Erythroblast (primary cell): ENCODE measurements at regions not wholly inside any gene's neighbourhood (a gene's known extent, or its start where the extent isn't known, plus 50 kb on each side); places are given as distances from the start of the nearest gene placed in this dataset.

Source experiments
- GATA1 ChIP-seq: IDR thresholded peaks from 2 replicates; pipeline ENCODE4 v1.6.1; 2011; ENCODE audit warnings: low read depth, mild to moderate bottlenecking, control low read depth, low read length, moderate library complexity
- POLR2A ChIP-seq: IDR thresholded peaks from 2 replicates; pipeline ENCODE4 v1.6.1; 2011; ENCODE audit warnings: mild to moderate bottlenecking, low read length

GRCh38 chr10:83078160-83078559, 1061.1 kb upstream of the GHITM start:
- TF ChIP-seq POLR2A: no peak
- TF ChIP-seq GATA1: no peak
